K562 (cell line): ENCODE measurements at regions not wholly inside any gene's neighbourhood (a gene's known extent, or its start where the extent isn't known, plus 50 kb on each side); places are given as distances from the start of the nearest gene placed in this dataset.

Experiments used
- CBX2 ChIP-seq: fragments of 200-600 bp; sonication (generic); IDR thresholded peaks from one replicate; pipeline ENCODE4 v1.6.1; 2012; ENCODE audit warnings: mild to moderate bottlenecking, low read length, inconsistent platforms; ENCODE audit not compliant: insufficient read depth, poor library complexity, severe bottlenecking
- DMBX1 ChIP-seq: fragments of 250-450 bp; sonication (Bioruptor Pico); IDR thresholded peaks from 2 replicates; pipeline ENCODE4 v1.8.0; 2022; ENCODE audit warnings: inconsistent platforms, mild to moderate bottlenecking, moderate library complexity, borderline replicate concordance
- EP300 ChIP-seq: IDR thresholded peaks from 2 replicates; pipeline ENCODE4 v1.6.1; 2012; ENCODE audit warnings: low read length, improper control_type of control experiment
- FOXK2 ChIP-seq, 2 experiments: fragments of 450-650 bp; IDR thresholded peaks in 1 of 2; conservative IDR thresholded peaks in 1 of 2; 2 replicates each; pipeline ENCODE4 v1.6.1; 2016; ENCODE audit warnings: low read depth in 2 of 2, mild to moderate bottlenecking in 1 of 2
- HNRNPL ChIP-seq: fragments of 200-400 bp; formaldehyde crosslinking; IDR thresholded peaks from 2 replicates; pipeline ENCODE4 v1.6.1; 2017; ENCODE audit warnings: low read depth, mild to moderate bottlenecking, low read length
- MAX ChIP-seq: sonication (generic); formaldehyde crosslinking; IDR thresholded peaks from 2 replicates; pipeline ENCODE4 v1.9.0; 2022; ENCODE audit warnings: mild to moderate bottlenecking, missing genetic modification reagents
- MXD1 ChIP-seq: fragments of 250-450 bp; sonication (Bioruptor Pico); IDR thresholded peaks from 2 replicates; pipeline ENCODE4 v1.8.0; 2021; ENCODE audit warnings: borderline replicate concordance, mild to moderate bottlenecking, moderate library complexity; ENCODE audit not compliant: poor library complexity, severe bottlenecking
- NFYB ChIP-seq: IDR thresholded peaks from 2 replicates; pipeline ENCODE4 v1.6.1; 2011; ENCODE audit warnings: mild to moderate bottlenecking, moderate library complexity; ENCODE audit not compliant: insufficient read length; ENCODE audit errors: extremely low read depth
- POLR2A ChIP-seq: fragments of 450-650 bp; conservative IDR thresholded peaks from 2 replicates; pipeline ENCODE4 v1.6.1; 2016
- RAD21 ChIP-seq, 2 experiments: fragments of 250-450 bp in 1 of 2; fragments of 450-650 bp in 1 of 2; sonication (Bioruptor Pico) in 1 of 2; formaldehyde crosslinking in 1 of 2; IDR thresholded peaks in 1 of 2; conservative IDR thresholded peaks in 1 of 2; 2 replicates each; pipeline versions ENCODE4 v1.4.0 to v1.8.0; 2020 to 2022; ENCODE audit warnings: mild to moderate bottlenecking in 2 of 2, moderate library complexity in 1 of 2
- TAF1 ChIP-seq: IDR thresholded peaks from 2 replicates; pipeline ENCODE4 v1.6.1; 2011; ENCODE audit warnings: mild to moderate bottlenecking, low read length, moderate library complexity; ENCODE audit not compliant: insufficient read depth, control insufficient read depth, severe bottlenecking; ENCODE audit errors: extremely low read depth
- ZFP36 ChIP-seq: fragments of 150-350 bp; IDR thresholded peaks from 2 replicates; pipeline ENCODE4 v1.6.1; 2018; ENCODE audit warnings: low read length, low read depth; ENCODE audit not compliant: partially characterized antibody
- TF ChIP-seq, protein P1 (sequence below): fragments of 450-650 bp; IDR thresholded peaks from 2 replicates; pipeline ENCODE4 v1.6.1; 2016; ENCODE audit warnings: missing biosample characterization, missing genetic modification characterization
- TF ChIP-seq, protein P2 (sequence below): fragments of 450-650 bp; formaldehyde crosslinking; IDR thresholded peaks from 2 replicates; pipeline ENCODE4 v1.4.0; 2022; ENCODE audit warnings: mild to moderate bottlenecking, moderate library complexity

DNA sequence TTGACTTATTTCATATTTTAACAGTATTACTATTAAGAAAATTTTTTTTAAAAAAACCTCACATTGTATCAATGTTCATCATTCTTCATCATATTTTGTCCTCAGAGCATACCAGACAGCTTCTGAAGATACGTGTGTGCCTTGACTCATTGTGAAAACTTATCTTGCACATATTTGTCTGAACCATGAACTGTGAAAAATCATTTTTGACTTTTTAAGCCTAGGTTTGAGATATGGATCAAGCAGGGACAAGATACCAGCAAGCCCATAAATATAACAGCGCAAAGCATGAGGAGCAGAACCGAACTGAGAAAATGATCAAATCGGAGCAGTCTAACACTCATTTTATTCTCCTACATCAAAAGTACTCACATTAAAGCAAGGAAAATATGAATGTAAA, 506.0 kb downstream of the BRINP3 start:
- no peak for TF ChIP-seq RAD21 (CRISPR knock-in tag; conservative IDR thresholded peaks at IDR 0.05 in 1 of 2, IDR thresholded peaks at IDR 0.05 in 1 of 2)
- TF ChIP-seq NFYB: no peak
- TF ChIP-seq FOXK2 (conservative IDR thresholded peaks at IDR 0.05 in 1 of 2, IDR thresholded peaks at IDR 0.05 in 1 of 2; ENCODE audit: low read depth in 2 of 2): no peak
- no peak for TF ChIP-seq MXD1 (CRISPR knock-in tag)
- TF ChIP-seq DMBX1: no peak
- TF ChIP-seq MAX (CRISPR knock-in tag): no peak
- TF ChIP-seq ZFP36: no peak
- TF ChIP-seq TAF1: no peak
- TF ChIP-seq POLR2A: no peak
- TF ChIP-seq EP300: no peak
- TF ChIP-seq, protein P1, sequence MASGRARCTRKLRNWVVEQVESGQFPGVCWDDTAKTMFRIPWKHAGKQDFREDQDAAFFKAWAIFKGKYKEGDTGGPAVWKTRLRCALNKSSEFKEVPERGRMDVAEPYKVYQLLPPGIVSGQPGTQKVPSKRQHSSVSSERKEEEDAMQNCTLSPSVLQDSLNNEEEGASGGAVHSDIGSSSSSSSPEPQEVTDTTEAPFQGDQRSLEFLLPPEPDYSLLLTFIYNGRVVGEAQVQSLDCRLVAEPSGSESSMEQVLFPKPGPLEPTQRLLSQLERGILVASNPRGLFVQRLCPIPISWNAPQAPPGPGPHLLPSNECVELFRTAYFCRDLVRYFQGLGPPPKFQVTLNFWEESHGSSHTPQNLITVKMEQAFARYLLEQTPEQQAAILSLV: no peak
- TF ChIP-seq, protein P2, sequence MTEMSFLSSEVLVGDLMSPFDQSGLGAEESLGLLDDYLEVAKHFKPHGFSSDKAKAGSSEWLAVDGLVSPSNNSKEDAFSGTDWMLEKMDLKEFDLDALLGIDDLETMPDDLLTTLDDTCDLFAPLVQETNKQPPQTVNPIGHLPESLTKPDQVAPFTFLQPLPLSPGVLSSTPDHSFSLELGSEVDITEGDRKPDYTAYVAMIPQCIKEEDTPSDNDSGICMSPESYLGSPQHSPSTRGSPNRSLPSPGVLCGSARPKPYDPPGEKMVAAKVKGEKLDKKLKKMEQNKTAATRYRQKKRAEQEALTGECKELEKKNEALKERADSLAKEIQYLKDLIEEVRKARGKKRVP (CRISPR knock-in tag): no peak
- TF ChIP-seq CBX2: no peak
- no peak for TF ChIP-seq HNRNPL
